WERI-Rb-1 (cell line): ENCODE measurements at regions not wholly inside any gene's neighbourhood (a gene's known extent, or its start where the extent isn't known, plus 50 kb on each side); places are given as distances from the start of the nearest gene placed in this dataset.

ENCODE experiments used
- DNase-seq: peaks from one replicate; pipeline ENCODE4 v3.0.0-alpha.2; 2020
- H3K27ac ChIP-seq: fragments of 250-450 bp; sonication (Bioruptor Pico); 2 replicates; pipeline ENCODE4 v1.5.1; 2020; ENCODE audit warnings: mild to moderate bottlenecking, moderate library complexity
- H3K27me3 ChIP-seq: fragments of 250-450 bp; sonication (Bioruptor Pico); 2 replicates; pipeline ENCODE4 v1.5.1; 2021; ENCODE audit warnings: mild to moderate bottlenecking, low read depth, moderate library complexity; ENCODE audit not compliant: insufficient read depth, severe bottlenecking
- H3K36me3 ChIP-seq: fragments of 250-450 bp; sonication (Bioruptor Pico); 2 replicates; pipeline ENCODE4 v1.5.1; 2020; ENCODE audit warnings: mild to moderate bottlenecking, moderate library complexity
- H3K4me3 ChIP-seq: 2 replicates; pipeline ENCODE4 v1.5.1; 2011; ENCODE audit warnings: low read depth, mild to moderate bottlenecking, control low read depth, low read length
- H3K9me3 ChIP-seq: fragments of 250-450 bp; sonication (Bioruptor Pico); 2 replicates; pipeline ENCODE4 v1.5.1; 2021; ENCODE audit warnings: mild to moderate bottlenecking, moderate library complexity; ENCODE audit not compliant: severe bottlenecking
- CTCF ChIP-seq: IDR thresholded peaks from 2 replicates; pipeline ENCODE4 v1.5.1; 2011; ENCODE audit warnings: low read depth, mild to moderate bottlenecking, control low read depth, inconsistent platforms, low read length

- Histone ChIP-seq H3K27me3 (no peaks in the 10 kb centered on the region), H3K9me3 (no peaks in the 10 kb centered on the region), H3K36me3 (no peaks in the 10 kb centered on the region), H3K4me3 (no peak overlapping the region), H3K27ac (no peak overlapping the region)
- no peak for TF ChIP-seq CTCF
- no peak for DNase-seq
Measured at GRCh38 chr1:217281332-217281731, 349.6 kb downstream of the GPATCH2 start.

- no peaks in the 10 kb centered on the region for H3K27me3 ChIP-seq
- no peaks in the 10 kb centered on the region for H3K36me3 ChIP-seq
- no peaks in the 10 kb centered on the region for H3K9me3 ChIP-seq
- H3K4me3 ChIP-seq, result no peak overlapping the region
- H3K27ac ChIP-seq, result no peak overlapping the region
- DNase-seq, result no peak
- TF ChIP-seq CTCF, result no peak
Measured at GRCh38 chr1:217275655-217276398, 355.1 kb downstream of the GPATCH2 start.

- Histone ChIP-seq H3K27me3 (no peaks in the 10 kb centered on the region), H3K36me3 (no peaks in the 10 kb centered on the region), H3K27ac (no peak overlapping the region), H3K4me3 (no peak overlapping the region), H3K9me3 (no peaks in the 10 kb centered on the region)
- no peak for TF ChIP-seq CTCF
- DNase-seq, result no peak
Measured at GRCh38 chr1:217274927-217275654, 355.8 kb downstream of the GPATCH2 start.

GRCh38 chr1:217274416-217274815 is 356.5 kb downstream of the GPATCH2 start:
- H3K27me3 ChIP-seq, result no peaks in the 10 kb centered on the region
- no peaks in the 10 kb centered on the region for H3K36me3 ChIP-seq
- no peak for TF ChIP-seq CTCF
- H3K27ac ChIP-seq, result no peak overlapping the region
- H3K9me3 ChIP-seq, result no peaks in the 10 kb centered on the region
- DNase-seq, result no peak
- H3K4me3 ChIP-seq, result no peak overlapping the region

GRCh38 chr1:217273866-217274265 is 357.0 kb downstream of the GPATCH2 start:
- H3K36me3 ChIP-seq, result no peaks in the 10 kb centered on the region
- no peaks in the 10 kb centered on the region for H3K27me3 ChIP-seq
- no peak for DNase-seq
- TF ChIP-seq CTCF, result no peak
- H3K27ac ChIP-seq, result no peak overlapping the region
- H3K4me3 ChIP-seq, result no peak overlapping the region
- H3K9me3 ChIP-seq, result no peaks in the 10 kb centered on the region
